Loucy (cell line): ENCODE measurements at regions not wholly inside any gene's neighbourhood (a gene's known extent, or its start where the extent isn't known, plus 50 kb on each side); places are given as distances from the start of the nearest gene placed in this dataset.

Source experiments
- H2AFZ ChIP-seq: fragments of 200-600 bp; sonication (generic); 2 replicates; pipeline ENCODE4 v1.6.0; 2016; ENCODE audit warnings: antibody characterized with exemption, mild to moderate bottlenecking, low read length, moderate library complexity
- H3F3A ChIP-seq: fragments of 200-600 bp; 2 replicates; pipeline ENCODE4 v1.6.0; 2016; ENCODE audit warnings: antibody characterized with exemption, low read depth, mild to moderate bottlenecking
- H3K27me3 ChIP-seq: fragments of 200-600 bp; sonication (generic); 2 replicates; pipeline ENCODE4 v1.6.1; 2014; ENCODE audit warnings: low read length, mild to moderate bottlenecking; ENCODE audit not compliant: insufficient read depth, poor library complexity, severe bottlenecking
- H3K36me3 ChIP-seq: fragments of 200-600 bp; sonication (generic); 2 replicates; pipeline ENCODE4 v1.6.1; 2016; ENCODE audit warnings: low read length; ENCODE audit not compliant: insufficient read depth
- H3K4me1 ChIP-seq: fragments of 200-600 bp; sonication (generic); 2 replicates; pipeline ENCODE4 v1.5.1; 2014; ENCODE audit warnings: low read length, mild to moderate bottlenecking; ENCODE audit not compliant: insufficient read depth, poor library complexity, severe bottlenecking
- H3K4me2 ChIP-seq: fragments of 200-600 bp; sonication (generic); 2 replicates; pipeline ENCODE4 v1.6.0; 2014; ENCODE audit warnings: antibody characterized with exemption, low read length, low read depth, mild to moderate bottlenecking; ENCODE audit not compliant: poor library complexity, severe bottlenecking
- H3K4me3 ChIP-seq: fragments of 200-600 bp; sonication (generic); 2 replicates; pipeline ENCODE4 v1.5.1; 2014; ENCODE audit warnings: low read length, mild to moderate bottlenecking, mixed read lengths; ENCODE audit not compliant: poor library complexity, severe bottlenecking
- H3K79me2 ChIP-seq: fragments of 200-600 bp; sonication (generic); 2 replicates; pipeline ENCODE4 v1.6.1; 2014; ENCODE audit warnings: low read length; ENCODE audit not compliant: insufficient read depth
- H3K9ac ChIP-seq: fragments of 200-600 bp; sonication (generic); 2 replicates; pipeline ENCODE4 v1.6.0; 2014; ENCODE audit warnings: mild to moderate bottlenecking, low read depth, low read length, moderate library complexity; ENCODE audit not compliant: poor library complexity, severe bottlenecking
- H3K9me2 ChIP-seq: fragments of 200-600 bp; sonication (generic); replicated peaks from 2 replicates; pipeline ENCODE4 v1.6.1; 2016; ENCODE audit warnings: low read depth, low read length, mixed read lengths
- H3K9me3 ChIP-seq: fragments of 200-600 bp; sonication (generic); 2 replicates; pipeline ENCODE4 v1.6.1; 2014; ENCODE audit warnings: mild to moderate bottlenecking, antibody characterized with exemption, low read length, low read depth; ENCODE audit not compliant: insufficient read depth
- H4K20me1 ChIP-seq: fragments of 200-600 bp; sonication (generic); 2 replicates; pipeline ENCODE4 v1.6.0; 2014; ENCODE audit warnings: antibody characterized with exemption, low read length, mild to moderate bottlenecking; ENCODE audit not compliant: insufficient read depth, poor library complexity, severe bottlenecking
- CTCF ChIP-seq: fragments of 200-600 bp; sonication (generic); conservative IDR thresholded peaks from 2 replicates; pipeline ENCODE4 v1.5.1; 2014; ENCODE audit warnings: mild to moderate bottlenecking, antibody characterized with exemption, low read length
- EZH2phosphoT487 ChIP-seq: fragments of 200-600 bp; IDR thresholded peaks from 2 replicates; pipeline ENCODE4 v1.6.1; 2018; ENCODE audit warnings: antibody characterized with exemption, mild to moderate bottlenecking, moderate library complexity, borderline replicate concordance

GRCh38 chr13:40126306-40127085, 471.0 kb downstream of the COG6 start:
- no peaks in the 10 kb centered on the region for H3F3A ChIP-seq
- peaks cover 5% of the 10 kb centered on the region for H3K4me1 ChIP-seq
- H2AFZ ChIP-seq: no peak overlapping the region
- no peak overlapping the region for H3K4me3 ChIP-seq
- H4K20me1 ChIP-seq: no peaks in the 10 kb centered on the region
- H3K9ac ChIP-seq: no peak overlapping the region
- H3K4me2 ChIP-seq: no peak overlapping the region
- no peaks in the 10 kb centered on the region for H3K36me3 ChIP-seq
- TF ChIP-seq CTCF (no peak), EZH2phosphoT487 (no peak)
- H3K79me2 ChIP-seq: no peaks in the 10 kb centered on the region
- no peaks in the 10 kb centered on the region for H3K9me2 ChIP-seq
- H3K27me3 ChIP-seq: no peaks in the 10 kb centered on the region
- no peaks in the 10 kb centered on the region for H3K9me3 ChIP-seq

- Histone ChIP-seq H3K9ac (no peak overlapping the region), H3K36me3 (no peaks in the 10 kb centered on the region), H2AFZ (no peak overlapping the region), H3K79me2 (no peaks in the 10 kb centered on the region), H3K9me2 (no peaks in the 10 kb centered on the region), H3K4me1 (peaks cover 5% of the 10 kb centered on the region), H3K27me3 (no peaks in the 10 kb centered on the region), H4K20me1 (no peaks in the 10 kb centered on the region), H3K4me2 (no peak overlapping the region), H3K4me3 (no peak overlapping the region), H3K9me3 (no peaks in the 10 kb centered on the region), H3F3A (no peaks in the 10 kb centered on the region)
- TF ChIP-seq EZH2phosphoT487 (no peak), CTCF (no peak)
Observed at GRCh38 chr13:40127476-40127875, 472.0 kb downstream of the COG6 start.

GRCh38 chr13:40127925-40128324, 472.5 kb downstream of the COG6 start:
- H3K4me3 ChIP-seq: no peak overlapping the region
- H4K20me1 ChIP-seq: no peaks in the 10 kb centered on the region
- H3K36me3 ChIP-seq: no peaks in the 10 kb centered on the region
- no peak overlapping the region for H2AFZ ChIP-seq
- H3K4me1 ChIP-seq: peaks cover 5% of the 10 kb centered on the region
- no peak overlapping the region for H3K9ac ChIP-seq
- H3K79me2 ChIP-seq: no peaks in the 10 kb centered on the region
- H3K9me2 ChIP-seq: no peaks in the 10 kb centered on the region
- no peak for TF ChIP-seq EZH2phosphoT487
- H3F3A ChIP-seq: no peaks in the 10 kb centered on the region
- no peaks in the 10 kb centered on the region for H3K9me3 ChIP-seq
- H3K4me2 ChIP-seq: no peak overlapping the region
- H3K27me3 ChIP-seq: no peaks in the 10 kb centered on the region

GRCh38 chr13:40129467-40129866, 474.0 kb downstream of the COG6 start:
- Histone ChIP-seq H3K9ac (no peak overlapping the region), H3K4me3 (no peak overlapping the region), H3K4me2 (no peak overlapping the region), H3K27me3 (no peaks in the 10 kb centered on the region), H3K4me1 (peaks cover 5% of the 10 kb centered on the region), H3K9me2 (no peaks in the 10 kb centered on the region), H3K79me2 (no peaks in the 10 kb centered on the region), H3K9me3 (no peaks in the 10 kb centered on the region), H3K36me3 (no peaks in the 10 kb centered on the region), H3F3A (no peaks in the 10 kb centered on the region), H4K20me1 (no peaks in the 10 kb centered on the region), H2AFZ (no peak overlapping the region)
- no peak for TF ChIP-seq CTCF
- no peak for TF ChIP-seq EZH2phosphoT487
